IPS-18a (cell line): ENCODE measurements at regions not wholly inside any gene's neighbourhood (a gene's known extent, or its start where the extent isn't known, plus 50 kb on each side); places are given as distances from the start of the nearest gene placed in this dataset.

Experiments used
- H3K27ac ChIP-seq: one replicate; pipeline ENCODE4 v1.5.1; 2013; ENCODE audit warnings: low read length
- H3K27me3 ChIP-seq: one replicate; pipeline ENCODE4 v1.6.1; 2013; ENCODE audit warnings: mild to moderate bottlenecking, low read length; ENCODE audit not compliant: control insufficient read depth, insufficient read depth
- H3K36me3 ChIP-seq: one replicate; pipeline ENCODE4 v1.6.1; 2013; ENCODE audit warnings: low read depth, low read length; ENCODE audit not compliant: control insufficient read depth
- H3K4me1 ChIP-seq: one replicate; pipeline ENCODE4 v1.6.1; 2013; ENCODE audit warnings: low read depth, low read length; ENCODE audit not compliant: control insufficient read depth
- H3K4me3 ChIP-seq: one replicate; pipeline ENCODE4 v1.5.1; 2013; ENCODE audit warnings: low read length
- H3K9ac ChIP-seq: one replicate; pipeline ENCODE4 v1.6.1; 2013; ENCODE audit warnings: mild to moderate bottlenecking, low read length, moderate library complexity
- H3K9me3 ChIP-seq: one replicate; pipeline ENCODE4 v1.6.1; 2013; ENCODE audit warnings: low read depth, low read length; ENCODE audit not compliant: control insufficient read depth

DNA sequence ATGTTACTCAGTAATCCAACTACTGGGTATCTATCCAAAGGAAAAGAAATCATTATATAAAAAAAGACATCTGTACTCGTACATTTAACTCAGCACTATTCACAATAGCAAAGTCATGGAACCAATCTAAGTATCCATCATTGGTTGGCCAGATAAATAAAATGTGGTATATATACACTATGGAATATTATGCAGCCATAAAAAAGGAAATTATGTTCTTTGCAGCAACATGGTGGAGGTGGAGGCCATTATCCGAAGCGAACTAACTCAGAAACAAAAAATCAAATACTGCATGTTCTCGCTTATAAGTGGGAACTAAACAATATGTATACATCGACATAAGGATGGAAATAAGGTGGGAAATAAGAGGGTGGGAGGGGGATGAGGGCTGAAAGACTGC is 56.2 kb upstream of the ANTXRL start:
- Histone ChIP-seq H3K27ac (no peak overlapping the region), H3K27me3 (no peaks in the 10 kb centered on the region), H3K4me3 (no peak overlapping the region), H3K9ac (no peak overlapping the region), H3K36me3 (no peaks in the 10 kb centered on the region), H3K4me1 (peaks cover 9% of the 10 kb centered on the region), H3K9me3 (no peaks in the 10 kb centered on the region)

DNA sequence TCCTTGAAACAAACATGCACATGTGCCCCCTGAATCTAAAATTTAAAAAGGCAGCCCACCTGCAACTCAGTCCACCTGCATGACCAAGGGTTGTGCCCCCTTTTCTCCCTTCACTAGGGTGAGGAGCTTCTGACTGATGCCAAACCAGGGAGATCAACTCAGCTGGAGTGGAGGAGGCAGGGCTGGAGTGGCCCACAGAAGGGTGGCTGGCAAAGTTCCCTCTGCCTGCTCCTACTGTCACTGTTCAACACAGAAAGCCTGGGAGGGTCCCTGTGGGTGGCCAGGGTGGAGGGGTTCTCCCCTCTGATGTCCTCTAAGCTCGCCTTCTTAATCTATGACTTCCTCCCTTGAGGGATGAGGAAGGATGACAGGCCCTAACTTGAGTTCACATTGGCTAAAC is 55.7 kb upstream of the ANTXRL start:
- Histone ChIP-seq H3K9ac (no peak overlapping the region), H3K27me3 (no peaks in the 10 kb centered on the region), H3K4me1 (peaks cover 9% of the 10 kb centered on the region), H3K27ac (no peak overlapping the region), H3K4me3 (no peak overlapping the region), H3K36me3 (no peaks in the 10 kb centered on the region), H3K9me3 (no peaks in the 10 kb centered on the region)

DNA sequence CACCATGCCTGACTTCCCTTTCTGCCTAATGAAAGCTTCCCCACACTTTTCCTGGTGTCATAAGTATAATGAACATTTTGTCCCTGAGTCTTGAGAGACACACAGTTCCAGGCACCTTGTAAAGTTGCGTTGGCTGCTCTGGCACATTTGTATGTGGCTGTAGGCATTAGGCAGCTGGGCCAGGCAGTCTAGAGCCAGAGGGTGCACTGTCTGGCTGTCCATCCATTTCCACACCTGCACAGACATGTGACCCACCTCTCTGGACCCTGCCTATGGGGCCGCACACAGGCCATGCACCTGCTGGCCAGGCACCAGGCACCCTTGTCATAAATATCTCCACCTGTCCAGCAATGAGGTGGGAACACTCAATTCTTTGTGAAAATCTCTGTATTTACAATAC is 54.7 kb upstream of the ANTXRL start:
- Histone ChIP-seq H3K9ac (no peak overlapping the region), H3K27ac (no peak overlapping the region), H3K9me3 (no peaks in the 10 kb centered on the region), H3K4me1 (peaks cover 9% of the 10 kb centered on the region), H3K4me3 (no peak overlapping the region), H3K36me3 (no peaks in the 10 kb centered on the region), H3K27me3 (no peaks in the 10 kb centered on the region)

DNA sequence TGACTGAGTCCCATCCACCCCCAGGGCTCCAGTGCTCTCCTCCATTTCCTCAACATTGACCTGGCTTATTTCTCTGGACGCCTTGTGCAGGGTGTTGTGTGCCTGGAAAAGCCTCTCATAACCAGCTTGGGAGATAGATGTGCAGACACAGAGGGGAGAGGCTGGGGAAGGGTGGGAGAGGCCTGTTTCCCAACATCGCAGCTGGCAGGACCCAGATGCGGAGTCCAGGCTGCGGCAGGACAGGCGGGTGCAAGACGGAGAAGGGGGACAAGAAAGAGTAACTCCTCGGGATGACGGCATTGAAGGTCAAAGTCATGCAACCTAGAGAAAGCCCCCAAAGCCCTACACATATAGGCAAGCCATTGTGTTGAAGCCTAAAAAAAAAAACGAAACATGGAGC is 54.1 kb upstream of the ANTXRL start:
- Histone ChIP-seq H3K27me3 (no peaks in the 10 kb centered on the region), H3K9me3 (no peaks in the 10 kb centered on the region), H3K27ac (no peak overlapping the region), H3K9ac (no peak overlapping the region), H3K4me3 (no peak overlapping the region), H3K4me1 (peaks cover 9% of the 10 kb centered on the region), H3K36me3 (no peaks in the 10 kb centered on the region)

DNA sequence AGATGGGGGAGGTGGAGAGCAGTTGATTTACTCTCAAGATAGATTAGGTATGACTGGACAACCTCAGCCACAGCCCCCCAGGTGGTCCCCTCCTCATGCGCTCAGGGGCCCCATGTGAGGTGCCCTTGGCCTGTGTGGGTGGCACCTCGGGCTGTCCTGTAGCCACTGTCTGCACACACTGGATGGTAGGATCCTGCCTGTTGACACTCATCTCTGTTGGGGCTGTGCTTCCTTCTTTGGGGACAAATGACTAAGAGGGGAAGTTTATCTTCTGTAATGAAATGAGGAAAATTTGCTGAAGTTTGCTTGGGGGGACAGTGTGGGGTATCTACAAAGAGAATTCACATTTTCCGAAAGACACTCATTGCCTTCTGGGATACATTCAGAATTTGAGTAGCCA is 53.6 kb upstream of the ANTXRL start:
- H3K9ac ChIP-seq, result no peak overlapping the region
- peaks cover 7% of the 10 kb centered on the region for H3K4me1 ChIP-seq
- no peaks in the 10 kb centered on the region for H3K9me3 ChIP-seq
- H3K36me3 ChIP-seq, result no peaks in the 10 kb centered on the region
- no peak overlapping the region for H3K27ac ChIP-seq
- H3K4me3 ChIP-seq, result no peak overlapping the region
- no peaks in the 10 kb centered on the region for H3K27me3 ChIP-seq

DNA sequence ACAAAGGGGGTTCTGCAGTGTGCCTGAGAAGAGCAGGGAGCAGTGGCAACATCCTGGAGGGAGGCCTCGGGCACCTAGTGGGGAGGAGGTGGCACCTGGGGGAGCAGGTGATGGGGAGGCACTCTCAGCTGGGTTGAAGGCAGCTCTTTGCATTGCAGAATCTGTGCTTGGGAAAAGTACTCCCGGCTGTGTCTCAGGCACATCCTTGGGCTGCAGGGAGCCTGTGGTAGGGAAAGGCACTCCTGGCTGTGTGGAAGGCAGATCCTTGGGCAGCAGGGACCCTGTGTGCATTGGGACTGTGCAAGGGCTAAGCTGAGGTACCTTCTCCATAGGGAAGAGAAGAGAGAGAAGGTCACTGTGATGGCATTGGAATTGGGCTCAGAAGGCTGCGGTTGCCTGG is 52.8 kb upstream of the ANTXRL start:
- Histone ChIP-seq H3K4me1 (no peaks in the 10 kb centered on the region), H3K27ac (no peak overlapping the region), H3K4me3 (no peak overlapping the region), H3K36me3 (no peaks in the 10 kb centered on the region), H3K9me3 (no peaks in the 10 kb centered on the region), H3K9ac (no peak overlapping the region), H3K27me3 (no peaks in the 10 kb centered on the region)

DNA sequence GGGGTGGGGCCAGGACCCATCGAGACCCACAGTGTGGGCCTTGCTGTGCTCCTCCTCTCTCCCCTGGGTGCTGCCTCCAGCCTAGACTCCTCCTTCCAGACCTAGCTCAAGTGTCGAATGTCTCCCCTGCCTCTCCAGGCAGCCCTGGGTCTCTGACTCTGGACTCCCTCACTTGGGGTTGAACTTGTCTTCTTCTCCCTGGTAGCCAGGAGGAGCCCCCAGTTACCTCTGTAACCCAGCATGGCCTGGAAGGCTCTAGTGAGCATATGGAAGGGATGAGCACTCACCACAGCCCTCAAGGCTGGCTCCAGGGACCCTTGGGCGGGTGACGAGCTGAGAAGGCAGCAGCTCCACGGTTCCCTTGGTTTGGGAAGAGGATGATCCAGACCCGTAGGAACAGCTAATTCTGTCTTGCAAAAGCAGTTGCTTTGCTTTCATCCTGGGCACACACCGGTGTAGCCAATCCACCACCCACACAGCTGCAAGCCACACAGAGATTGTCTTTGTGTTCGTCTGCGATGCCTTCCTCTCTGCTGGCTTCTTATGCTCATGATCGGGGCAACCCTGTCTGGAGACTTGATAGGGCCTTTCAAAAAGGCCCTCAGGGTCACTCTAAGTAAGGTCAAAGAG is 52.3 kb upstream of the ANTXRL start:
- Histone ChIP-seq H3K9me3 (no peaks in the 10 kb centered on the region), H3K9ac (no peak overlapping the region), H3K4me1 (no peaks in the 10 kb centered on the region), H3K36me3 (no peaks in the 10 kb centered on the region), H3K27ac (no peak overlapping the region), H3K4me3 (no peak overlapping the region), H3K27me3 (no peaks in the 10 kb centered on the region)

DNA sequence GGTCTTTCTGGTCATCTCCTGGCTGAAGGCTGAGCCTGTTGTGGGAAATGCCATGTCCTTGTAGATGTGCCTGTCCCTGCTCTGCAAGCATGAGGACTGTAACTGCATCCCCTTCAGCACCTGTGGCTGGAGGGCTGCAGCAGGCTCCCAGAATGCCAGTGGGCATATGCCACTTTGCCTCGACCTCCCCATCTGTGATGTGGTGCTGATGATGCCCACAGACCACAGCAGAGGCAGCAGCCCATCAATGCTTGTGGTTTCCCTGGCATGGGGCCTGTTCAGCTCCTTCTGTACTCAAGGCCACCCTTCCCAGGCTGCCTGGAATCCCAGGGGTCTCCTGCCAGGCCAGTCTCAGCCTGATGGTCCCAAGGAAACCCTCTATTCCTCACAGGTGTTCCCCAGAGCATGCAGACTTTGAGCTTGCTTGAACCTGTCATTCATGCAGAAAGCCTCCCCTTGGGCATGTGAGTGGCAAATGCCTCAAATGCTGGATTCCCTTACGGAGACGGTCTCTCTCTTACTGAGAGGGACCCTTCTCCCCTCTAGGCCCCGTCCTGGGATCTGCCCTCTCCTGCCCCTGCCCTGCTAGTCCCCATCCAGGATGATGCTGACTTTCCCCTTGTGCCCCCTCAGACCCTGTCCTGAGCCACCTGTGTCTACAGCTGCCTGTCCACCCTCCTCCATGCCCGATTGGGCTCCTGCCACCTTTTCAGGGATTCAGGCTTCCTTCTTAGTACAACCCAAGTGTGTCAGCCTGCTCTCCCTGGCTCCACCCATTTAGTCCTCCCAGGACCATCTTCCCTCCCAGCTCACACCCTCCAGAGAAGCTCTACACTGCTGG is 50.9 kb upstream of the ANTXRL start:
- Histone ChIP-seq H3K9me3 (no peaks in the 10 kb centered on the region), H3K27ac (no peak overlapping the region), H3K9ac (no peak overlapping the region), H3K4me3 (no peak overlapping the region), H3K4me1 (no peaks in the 10 kb centered on the region), H3K27me3 (no peaks in the 10 kb centered on the region), H3K36me3 (no peaks in the 10 kb centered on the region)

DNA sequence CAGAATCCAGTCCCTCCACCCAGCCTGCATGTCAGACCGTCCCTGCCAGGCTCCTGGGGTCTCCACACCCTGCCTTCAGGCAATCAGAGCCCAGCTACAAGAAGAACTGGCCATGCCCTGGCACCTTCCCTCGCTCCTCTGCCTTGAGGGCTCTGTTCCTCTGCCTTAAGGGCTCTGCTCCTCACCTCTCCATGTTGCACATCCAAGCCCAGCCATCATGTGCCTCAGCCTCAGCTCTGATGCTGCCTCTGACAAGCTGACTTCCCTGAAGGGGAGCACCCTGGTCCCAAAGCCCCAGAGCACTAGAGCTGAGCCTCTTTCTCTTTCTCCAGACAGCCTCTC is 50.3 kb upstream of the ANTXRL start:
- Histone ChIP-seq H3K27me3 (no peaks in the 10 kb centered on the region), H3K27ac (no peak overlapping the region), H3K9me3 (no peaks in the 10 kb centered on the region), H3K36me3 (no peaks in the 10 kb centered on the region), H3K9ac (no peak overlapping the region), H3K4me3 (no peak overlapping the region), H3K4me1 (no peaks in the 10 kb centered on the region)

DNA sequence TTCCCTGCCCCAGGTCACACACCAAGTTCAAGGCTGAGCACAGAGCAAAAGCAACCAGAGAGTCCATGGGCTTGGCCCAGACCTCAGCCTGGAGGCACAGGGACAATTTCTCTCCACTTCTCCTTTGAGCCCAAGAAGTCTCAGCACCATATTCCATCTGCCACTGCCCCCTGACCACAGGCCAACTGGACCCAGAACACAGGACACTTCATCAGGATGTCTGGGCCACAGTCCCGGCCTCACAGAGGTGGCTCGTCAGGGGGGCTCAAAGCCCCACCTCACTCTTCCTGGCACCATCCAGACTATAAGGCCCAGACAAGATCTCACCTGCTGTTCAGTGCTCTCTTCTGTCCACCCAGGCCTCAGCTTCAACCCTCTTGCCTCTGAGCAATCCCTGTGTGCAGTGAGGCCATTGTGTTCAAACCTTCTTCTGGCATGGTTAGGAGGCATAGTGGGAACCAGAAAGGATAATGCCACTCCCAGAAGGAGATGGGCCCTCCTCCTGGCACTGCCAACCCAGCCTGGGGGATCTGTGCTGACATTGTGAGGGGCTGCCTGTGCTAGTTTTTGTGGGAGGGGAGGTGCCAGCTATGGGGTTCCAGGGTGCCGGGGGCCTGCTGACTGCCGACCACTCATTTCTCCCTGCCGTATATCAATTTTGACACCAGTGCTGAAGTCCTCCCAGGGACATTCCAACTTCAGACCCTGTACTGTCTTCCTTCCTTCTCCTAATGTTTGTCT is 49.7 kb upstream of the ANTXRL start:
- no peaks in the 10 kb centered on the region for H3K27me3 ChIP-seq
- no peak overlapping the region for H3K27ac ChIP-seq
- no peaks in the 10 kb centered on the region for H3K4me1 ChIP-seq
- no peak overlapping the region for H3K4me3 ChIP-seq
- no peaks in the 10 kb centered on the region for H3K9me3 ChIP-seq
- no peak overlapping the region for H3K9ac ChIP-seq
- no peaks in the 10 kb centered on the region for H3K36me3 ChIP-seq
